CD4-positive, CD25-positive, alpha-beta regulatory T cell (primary cell): ENCODE measurements at regions not wholly inside any gene's neighbourhood (a gene's known extent, or its start where the extent isn't known, plus 50 kb on each side); places are given as distances from the start of the nearest gene placed in this dataset.
A peak's percentile ranks its signal among the peaks of the same experiment; 100 is the strongest.
"Not testable (repeated sequence)": the region's sequence is repeated elsewhere in the genome, so short reads cannot be mapped to it uniquely, and the experiment has no call there.

Source experiments
- ATAC-seq, 2 donors: fragments of 150-1000 bp; cut with Tn5 transposase; one replicate each; pipeline ENCODE4 v1.10.0; 2021; ENCODE audit warnings: low read depth in 2 of 2, moderate number of reproducible peaks in 2 of 2, moderate library complexity in 1 of 2
- DNase-seq, 3 donors: peaks; one replicate each; pipeline versions ENCODE4 v3.0.0 to v3.0.0-alpha.2; 2012 to 2022; ENCODE audit warnings: mixed read lengths in 1 of 3
- H3K27ac ChIP-seq: one replicate; pipeline ENCODE4 v1.7.0; 2013; ENCODE audit warnings: mild to moderate bottlenecking, low read length; ENCODE audit not compliant: insufficient read depth, poor library complexity, severe bottlenecking
- H3K27me3 ChIP-seq: one replicate; pipeline ENCODE4 v1.7.0; 2013; ENCODE audit warnings: low read length; ENCODE audit not compliant: control insufficient read depth, insufficient read depth
- H3K36me3 ChIP-seq: one replicate; pipeline ENCODE4 v1.7.0; 2013; ENCODE audit warnings: mild to moderate bottlenecking, low read length, moderate library complexity; ENCODE audit not compliant: control insufficient read depth, insufficient read depth
- H3K4me1 ChIP-seq: 2 replicates; pipeline ENCODE4 v1.7.0; 2013; ENCODE audit warnings: mild to moderate bottlenecking, low read length; ENCODE audit not compliant: insufficient read depth, control insufficient read depth, poor library complexity, severe bottlenecking
- H3K4me3 ChIP-seq: one replicate; pipeline ENCODE4 v1.7.0; 2013; ENCODE audit warnings: low read depth, mild to moderate bottlenecking, low read length, moderate library complexity
- H3K9me3 ChIP-seq, 2 experiments: 1 replicate in 1 of 2; 2 replicates in 1 of 2; pipeline ENCODE4 v1.7.0; 2013; ENCODE audit warnings: low read length in 2 of 2, mild to moderate bottlenecking in 1 of 2, moderate library complexity in 1 of 2; ENCODE audit not compliant: control insufficient read depth in 2 of 2
- H3K27ac Mint-ChIP-seq, 3 donors: one replicate each; pipeline ENCODE4 v1.8.0; 2020 to 2022; ENCODE audit warnings: mild to moderate bottlenecking in 3 of 3, mixed read lengths in 3 of 3, moderate library complexity in 2 of 3
- H3K27me3 Mint-ChIP-seq: one replicate; pipeline ENCODE4 v1.8.0; 2022; ENCODE audit warnings: mild to moderate bottlenecking, mixed read lengths
- H3K36me3 Mint-ChIP-seq: one replicate; pipeline ENCODE4 v1.8.0; 2020; ENCODE audit warnings: mixed read lengths
- H3K4me1 Mint-ChIP-seq, 4 donors: one replicate each; pipeline ENCODE4 v1.8.0; 2020 to 2022; ENCODE audit warnings: mixed read lengths in 4 of 4, mild to moderate bottlenecking in 1 of 4
- H3K4me3 Mint-ChIP-seq, 4 donors: one replicate each; pipeline ENCODE4 v1.8.0; 2020 to 2022; ENCODE audit warnings: mild to moderate bottlenecking in 4 of 4, mixed read lengths in 4 of 4, moderate library complexity in 3 of 4
- H3K9me3 Mint-ChIP-seq, 7 donors: one replicate each; pipeline ENCODE4 v1.8.0; 2020 to 2022; ENCODE audit warnings: mixed read lengths in 7 of 7, mild to moderate bottlenecking in 3 of 7, moderate library complexity in 2 of 7

- Histone ChIP-seq H3K27me3 (peaks cover 5% of the 10 kb centered on the region), H3K4me3 (no peak overlapping the region), H3K4me1 (no peaks in the 10 kb centered on the region), H3K9me3 (peaks cover 0 to 9% of the 10 kb centered on the region in 2 experiments), H3K36me3 (no peaks in the 10 kb centered on the region), H3K27ac (no peak overlapping the region)
- no peaks in the 10 kb centered on the region for H3K4me1 Mint-ChIP-seq
- DNase-seq = no peak
- ATAC-seq = no peak
- H3K27me3 Mint-ChIP-seq = peaks cover 23% of the 10 kb centered on the region
- no peak overlapping the region for H3K27ac Mint-ChIP-seq
- no peak overlapping the region for H3K4me3 Mint-ChIP-seq
- H3K36me3 Mint-ChIP-seq = no peaks in the 10 kb centered on the region
- peaks cover 0 to 18% (median 3%) of the 10 kb centered on the region in 7 donors for H3K9me3 Mint-ChIP-seq
These were observed 64.8 kb upstream of the TBC1D3K start for GRCh38 chr17:37859451-37859850.

GRCh38 chr17:37858391-37858790 lies 65.8 kb upstream of the TBC1D3K start:
- Mint-ChIP-seq H3K9me3 (peaks cover 0 to 18% (median 3%) of the 10 kb centered on the region in 7 donors), H3K27me3 (peaks cover 18% of the 10 kb centered on the region)
- not testable (repeated sequence) for H3K27ac ChIP-seq, ATAC-seq, H3K4me1 ChIP-seq, H3K4me1 Mint-ChIP-seq, H3K4me3 Mint-ChIP-seq, H3K9me3 ChIP-seq, H3K4me3 ChIP-seq, H3K36me3 ChIP-seq, DNase-seq, H3K27me3 ChIP-seq, H3K36me3 Mint-ChIP-seq, H3K27ac Mint-ChIP-seq

- H3K36me3 ChIP-seq = no peaks in the 10 kb centered on the region
- H3K4me3 ChIP-seq = no peak overlapping the region
- Mint-ChIP-seq H3K36me3 (no peaks in the 10 kb centered on the region), H3K9me3 (peaks cover 0 to 18% (median 3%) of the 10 kb centered on the region in 7 donors), H3K27me3 (peaks cover 31% of the 10 kb centered on the region), H3K4me3 (no peak overlapping the region), H3K4me1 (no peaks in the 10 kb centered on the region), H3K27ac (no peak overlapping the region)
- peaks cover 15% of the 10 kb centered on the region for H3K27me3 ChIP-seq
- H3K27ac ChIP-seq = no peak overlapping the region
- H3K4me1 ChIP-seq = no peaks in the 10 kb centered on the region
- DNase-seq (no peak), ATAC-seq (no peak)
- peaks cover 0 to 9% of the 10 kb centered on the region in 2 experiments for H3K9me3 ChIP-seq
These were observed 68.0 kb upstream of the TBC1D3K start for GRCh38 chr17:37856245-37856644.

GRCh38 chr17:37849617-37849972 lies 74.6 kb upstream of the TBC1D3K start:
- ATAC-seq = no peak
- H3K9me3 Mint-ChIP-seq = peaks cover 0 to 3% (median 0%) of the 10 kb centered on the region in 7 donors
- H3K4me1 ChIP-seq = peaks cover under 1% of the 10 kb centered on the region
- H3K27ac ChIP-seq = no peak overlapping the region
- no peaks in the 10 kb centered on the region for H3K36me3 Mint-ChIP-seq
- no peak for DNase-seq
- no peaks in the 10 kb centered on the region for H3K36me3 ChIP-seq
- no peaks in the 10 kb centered on the region for H3K9me3 ChIP-seq
- H3K4me1 Mint-ChIP-seq = peaks cover 0 to 6% (median 3%) of the 10 kb centered on the region in 4 donors
- H3K27me3 ChIP-seq = peaks cover 10% of the 10 kb centered on the region
- H3K4me3 ChIP-seq = no peak overlapping the region
- H3K27ac Mint-ChIP-seq = no peak overlapping the region
- peaks cover 21% of the 10 kb centered on the region for H3K27me3 Mint-ChIP-seq
- H3K4me3 Mint-ChIP-seq = no peak overlapping the region

GRCh38 chr17:37848690-37849616 lies 75.3 kb upstream of the TBC1D3K start:
- ATAC-seq (peak; percentile 35 to 54), DNase-seq (peak in 1 of 3 donors; percentile 68)
- Histone ChIP-seq H3K27me3 (peaks cover 7% of the 10 kb centered on the region), H3K4me3 (no peak overlapping the region), H3K27ac (no peak overlapping the region), H3K4me1 (peaks cover 7% of the 10 kb centered on the region), H3K9me3 (no peaks in the 10 kb centered on the region), H3K36me3 (no peaks in the 10 kb centered on the region)
- Mint-ChIP-seq H3K9me3 (peaks cover 0 to 3% (median 0%) of the 10 kb centered on the region in 7 donors), H3K4me1 (peaks cover 0 to 11% (median 3%) of the 10 kb centered on the region in 4 donors), H3K27ac (peak overlapping the region in 1 of 3 donors; percentile 30), H3K27me3 (peaks cover 21% of the 10 kb centered on the region), H3K4me3 (no peak overlapping the region), H3K36me3 (no peaks in the 10 kb centered on the region)

- Mint-ChIP-seq H3K9me3 (peaks cover 0 to 3% (median 0%) of the 10 kb centered on the region in 7 donors), H3K36me3 (no peaks in the 10 kb centered on the region), H3K27me3 (peaks cover 21% of the 10 kb centered on the region), H3K4me3 (no peak overlapping the region), H3K27ac (no peak overlapping the region), H3K4me1 (peaks cover 0 to 11% (median 3%) of the 10 kb centered on the region in 4 donors)
- H3K36me3 ChIP-seq = no peaks in the 10 kb centered on the region
- no peak overlapping the region for H3K4me3 ChIP-seq
- DNase-seq (no peak), ATAC-seq (no peak)
- no peak overlapping the region for H3K27ac ChIP-seq
- H3K27me3 ChIP-seq = peaks cover 2% of the 10 kb centered on the region
- no peaks in the 10 kb centered on the region for H3K9me3 ChIP-seq
- peaks cover 8% of the 10 kb centered on the region for H3K4me1 ChIP-seq
These were observed 76.3 kb upstream of the TBC1D3K start for GRCh38 chr17:37847811-37848331.

- peaks cover 0 to 3% (median 0%) of the 10 kb centered on the region in 7 donors for H3K9me3 Mint-ChIP-seq
- H3K27me3 Mint-ChIP-seq = peaks cover 17% of the 10 kb centered on the region
- Histone ChIP-seq H3K27ac (no peak overlapping the region), H3K4me1 (peaks cover 8% of the 10 kb centered on the region), H3K4me3 (no peak overlapping the region), H3K36me3 (no peaks in the 10 kb centered on the region), H3K9me3 (no peaks in the 10 kb centered on the region), H3K27me3 (no peaks in the 10 kb centered on the region)
- ATAC-seq (no peak), DNase-seq (no peak)
- no peaks in the 10 kb centered on the region for H3K36me3 Mint-ChIP-seq
- H3K4me1 Mint-ChIP-seq = peaks cover 0 to 11% (median 3%) of the 10 kb centered on the region in 4 donors
- no peak overlapping the region for H3K4me3 Mint-ChIP-seq
- no peak overlapping the region for H3K27ac Mint-ChIP-seq
These were observed 77.1 kb upstream of the TBC1D3K start for GRCh38 chr17:37847102-37847501.
